Epithelial cell of esophagus (primary cell): ENCODE measurements at regions not wholly inside any gene's neighbourhood (a gene's known extent, or its start where the extent isn't known, plus 50 kb on each side); places are given as distances from the start of the nearest gene placed in this dataset.

Experiments
- DNase-seq: peaks from one replicate; pipeline ENCODE4 v3.0.0; 2010; ENCODE audit warnings: low read depth
- H3K4me3 ChIP-seq: 2 replicates; pipeline ENCODE4 v1.5.1; 2011; ENCODE audit warnings: mild to moderate bottlenecking, low read length, control low read depth
- TF ChIP-seq, protein P1 (sequence below): IDR thresholded peaks from 2 replicates; pipeline ENCODE4 v1.5.1; 2011; ENCODE audit warnings: low read depth, mild to moderate bottlenecking, low read length, control low read depth, inconsistent platforms; ENCODE audit not compliant: insufficient read depth; ENCODE audit errors: missing control alignments

DNA sequence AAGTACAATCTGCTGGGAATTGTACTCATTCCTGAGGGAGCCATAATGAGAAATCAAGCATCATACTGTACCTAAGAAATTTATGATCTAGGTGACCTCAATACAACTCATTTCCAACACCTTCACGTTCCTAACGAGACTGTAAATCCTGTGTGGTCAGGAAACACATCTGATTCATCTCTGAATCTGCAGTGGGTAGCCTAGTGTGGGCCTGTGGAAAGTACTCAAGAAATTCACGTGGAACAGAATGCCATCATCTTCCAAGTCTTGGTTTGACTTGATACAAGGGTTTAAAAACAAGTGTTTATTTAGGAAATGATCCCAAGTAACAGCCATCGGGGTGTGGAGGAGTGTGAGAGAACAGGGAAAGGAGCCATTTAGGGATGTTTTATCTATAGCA is 568.9 kb downstream of the EDEM1 start:
- no peak overlapping the region for H3K4me3 ChIP-seq
- TF ChIP-seq, protein P1, sequence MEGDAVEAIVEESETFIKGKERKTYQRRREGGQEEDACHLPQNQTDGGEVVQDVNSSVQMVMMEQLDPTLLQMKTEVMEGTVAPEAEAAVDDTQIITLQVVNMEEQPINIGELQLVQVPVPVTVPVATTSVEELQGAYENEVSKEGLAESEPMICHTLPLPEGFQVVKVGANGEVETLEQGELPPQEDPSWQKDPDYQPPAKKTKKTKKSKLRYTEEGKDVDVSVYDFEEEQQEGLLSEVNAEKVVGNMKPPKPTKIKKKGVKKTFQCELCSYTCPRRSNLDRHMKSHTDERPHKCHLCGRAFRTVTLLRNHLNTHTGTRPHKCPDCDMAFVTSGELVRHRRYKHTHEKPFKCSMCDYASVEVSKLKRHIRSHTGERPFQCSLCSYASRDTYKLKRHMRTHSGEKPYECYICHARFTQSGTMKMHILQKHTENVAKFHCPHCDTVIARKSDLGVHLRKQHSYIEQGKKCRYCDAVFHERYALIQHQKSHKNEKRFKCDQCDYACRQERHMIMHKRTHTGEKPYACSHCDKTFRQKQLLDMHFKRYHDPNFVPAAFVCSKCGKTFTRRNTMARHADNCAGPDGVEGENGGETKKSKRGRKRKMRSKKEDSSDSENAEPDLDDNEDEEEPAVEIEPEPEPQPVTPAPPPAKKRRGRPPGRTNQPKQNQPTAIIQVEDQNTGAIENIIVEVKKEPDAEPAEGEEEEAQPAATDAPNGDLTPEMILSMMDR = no peak
- DNase-seq = no peak

DNA sequence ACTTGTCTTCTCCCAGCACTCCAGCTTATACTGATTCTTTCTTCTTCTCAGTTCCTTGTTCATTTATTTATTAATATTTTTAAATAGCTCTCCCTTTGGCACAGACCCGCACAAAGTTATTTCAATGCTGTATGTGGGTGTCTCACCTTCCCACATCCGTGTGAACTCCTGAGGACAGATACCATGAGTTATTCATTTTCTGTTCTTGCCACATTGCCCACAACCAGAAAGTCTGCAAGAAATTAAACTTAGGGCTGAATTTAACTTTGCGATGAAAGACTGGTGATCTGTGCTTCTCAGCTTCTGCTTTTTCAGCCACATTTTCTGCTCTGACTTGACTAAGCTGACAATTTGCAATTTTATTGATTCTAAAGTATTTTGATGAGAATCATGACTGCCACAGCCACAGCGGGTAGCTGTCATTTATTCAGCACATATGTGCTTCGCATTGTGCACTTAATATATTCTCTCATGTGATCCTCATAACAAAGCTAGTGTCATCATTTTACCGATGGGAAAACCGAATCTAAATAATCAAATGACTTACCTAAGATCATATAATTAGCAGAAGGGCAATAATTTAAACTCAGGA is 569.8 kb downstream of the EDEM1 start:
- no peak overlapping the region for H3K4me3 ChIP-seq
- TF ChIP-seq, protein P1 = no peak
- no peak for DNase-seq

DNA sequence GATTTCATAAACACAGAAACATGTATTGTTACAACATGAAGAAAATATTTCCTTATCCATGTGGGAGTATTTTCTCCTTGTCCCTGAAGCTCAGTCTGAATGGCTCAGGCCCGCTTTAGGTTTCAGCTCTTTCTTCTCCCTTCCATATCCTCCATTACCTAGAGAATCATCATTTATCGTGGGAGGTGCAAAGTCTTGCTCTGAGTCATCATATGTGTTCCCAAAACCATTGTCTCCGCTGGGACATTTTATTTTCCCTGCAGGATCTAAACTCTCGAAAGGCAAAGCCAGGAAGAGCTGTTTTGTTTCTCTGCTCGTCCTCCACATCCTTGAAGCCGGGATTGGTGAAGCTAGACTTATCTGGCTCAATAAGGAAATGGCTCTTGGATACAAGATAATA is 571.2 kb downstream of the EDEM1 start:
- no peak overlapping the region for H3K4me3 ChIP-seq
- TF ChIP-seq, protein P1 = no peak
- DNase-seq = no peak

DNA sequence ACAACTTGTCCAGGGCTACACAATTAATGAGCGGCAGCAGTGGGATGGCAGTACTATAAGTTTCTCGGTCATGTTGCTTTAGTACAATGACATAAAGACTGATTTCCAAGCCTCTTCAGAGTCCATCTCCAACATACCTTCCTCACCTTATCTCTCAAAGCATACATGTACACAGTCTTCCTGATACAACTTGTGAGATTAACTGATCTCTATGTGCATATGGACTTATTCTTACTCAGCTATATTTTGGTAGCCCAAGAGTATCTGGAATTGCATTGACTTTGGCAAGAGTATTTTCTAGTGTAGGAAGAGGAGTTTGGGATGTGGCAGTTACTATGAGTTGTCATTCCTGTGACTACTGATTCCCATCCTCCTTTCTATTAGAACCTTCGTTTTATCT is 575.0 kb downstream of the EDEM1 start:
- DNase-seq = no peak

DNA sequence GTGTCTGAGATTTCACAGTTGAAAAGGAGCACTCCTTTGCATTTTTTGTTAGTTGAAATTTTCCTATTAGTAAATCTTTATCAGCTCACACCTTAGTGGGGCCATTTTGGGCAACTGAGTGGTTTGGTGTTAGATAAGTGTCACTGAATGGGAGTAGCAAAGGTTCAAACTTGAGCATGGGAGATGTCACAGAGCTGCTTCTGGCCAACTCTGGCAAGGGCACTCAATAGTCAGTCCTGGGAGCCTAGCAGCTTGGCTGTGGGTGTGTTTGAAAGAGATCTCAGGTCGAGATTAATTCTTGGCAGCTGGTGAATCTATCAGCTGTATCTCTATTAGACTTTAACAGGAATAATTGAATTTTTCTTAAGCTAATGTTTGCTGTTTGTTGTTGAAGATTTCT is 579.3 kb downstream of the EDEM1 start:
- TF ChIP-seq, protein P1 = no peak
- no peak overlapping the region for H3K4me3 ChIP-seq
- DNase-seq = no peak

More for the DNA sequence above, 575.0 kb downstream of the EDEM1 start:
- TF ChIP-seq, protein P1 = no peak
- no peak overlapping the region for H3K4me3 ChIP-seq

DNA sequence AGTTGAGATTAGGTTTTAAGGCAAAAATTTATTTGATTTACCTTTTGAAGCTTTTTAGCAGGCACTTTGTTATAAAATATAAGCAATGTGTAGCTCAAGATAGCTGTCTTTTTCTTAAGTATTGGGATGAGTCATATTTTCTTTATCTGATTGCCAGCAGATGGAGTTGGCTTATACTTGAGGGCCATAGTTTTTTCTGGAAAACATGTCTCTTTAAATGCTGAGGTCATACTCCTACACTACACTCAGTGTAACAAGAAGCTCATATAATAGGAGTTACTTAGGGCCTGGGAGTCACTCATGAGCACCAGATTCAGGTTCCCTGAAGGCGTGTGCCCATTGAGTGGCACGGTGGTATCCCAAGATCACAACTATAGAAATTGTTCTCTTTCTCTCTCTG is 579.8 kb downstream of the EDEM1 start:
- DNase-seq = no peak
- H3K4me3 ChIP-seq = no peak overlapping the region
- TF ChIP-seq, protein P1 = no peak

DNA sequence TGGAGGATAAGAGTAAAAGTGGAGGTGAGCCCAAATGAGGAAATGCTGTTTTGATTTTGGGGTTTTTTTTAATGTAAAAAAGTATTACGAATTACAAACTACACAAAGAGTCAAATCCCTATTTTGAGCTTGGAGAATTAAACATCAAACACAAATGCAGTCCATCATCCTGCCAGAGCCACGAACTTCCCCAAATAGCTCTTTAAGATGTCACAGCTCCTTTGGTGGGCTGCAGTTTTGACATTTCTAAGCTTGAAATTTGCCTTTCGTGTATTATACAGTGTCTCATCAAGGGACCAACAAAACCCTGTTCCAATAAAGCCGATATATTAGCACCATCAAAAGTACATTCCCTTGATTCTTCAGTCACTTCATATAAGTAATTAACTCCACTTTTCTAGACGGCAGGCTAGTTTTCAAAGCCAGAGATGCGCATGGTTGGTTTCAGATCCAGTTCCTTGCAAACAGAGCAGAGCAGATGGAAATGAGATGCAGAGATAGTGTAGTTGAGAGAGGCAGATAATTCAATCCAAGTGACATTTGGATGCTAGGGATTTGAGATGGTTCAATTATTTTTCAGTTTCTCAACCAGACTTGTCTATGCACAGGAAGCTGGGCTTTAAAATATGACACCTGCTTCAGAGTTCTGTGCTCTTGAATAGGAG is 580.9 kb downstream of the EDEM1 start:
- no peak overlapping the region for H3K4me3 ChIP-seq
- no peak for DNase-seq
- TF ChIP-seq, protein P1 = no peak
